ENCODE measurements at regions not wholly inside any gene's neighbourhood (a gene's known extent, or its start where the extent isn't known, plus 50 kb on each side); places are given as distances from the start of the nearest gene placed in this dataset.

DNA sequence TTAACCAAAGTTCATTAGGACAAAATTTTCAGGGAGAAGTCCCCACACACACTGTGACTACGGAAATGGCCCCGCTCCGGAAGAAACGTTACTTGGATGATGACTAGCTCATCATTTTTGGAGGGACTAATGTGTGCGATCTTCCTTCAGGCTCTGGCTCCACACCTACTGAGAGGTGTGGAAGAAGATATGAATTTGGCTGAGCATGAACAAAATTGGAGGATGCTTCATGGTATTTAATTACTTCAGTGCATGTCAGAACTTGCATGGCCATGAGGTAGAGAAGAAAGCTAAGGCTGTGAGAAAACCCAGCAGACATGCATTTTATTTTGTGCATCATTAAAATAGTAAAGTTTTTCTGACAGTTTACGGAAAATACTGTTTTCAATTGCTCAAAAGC lies 202.1 kb upstream of the TLE4 start (continued):
- TF ChIP-seq, protein P1, sequence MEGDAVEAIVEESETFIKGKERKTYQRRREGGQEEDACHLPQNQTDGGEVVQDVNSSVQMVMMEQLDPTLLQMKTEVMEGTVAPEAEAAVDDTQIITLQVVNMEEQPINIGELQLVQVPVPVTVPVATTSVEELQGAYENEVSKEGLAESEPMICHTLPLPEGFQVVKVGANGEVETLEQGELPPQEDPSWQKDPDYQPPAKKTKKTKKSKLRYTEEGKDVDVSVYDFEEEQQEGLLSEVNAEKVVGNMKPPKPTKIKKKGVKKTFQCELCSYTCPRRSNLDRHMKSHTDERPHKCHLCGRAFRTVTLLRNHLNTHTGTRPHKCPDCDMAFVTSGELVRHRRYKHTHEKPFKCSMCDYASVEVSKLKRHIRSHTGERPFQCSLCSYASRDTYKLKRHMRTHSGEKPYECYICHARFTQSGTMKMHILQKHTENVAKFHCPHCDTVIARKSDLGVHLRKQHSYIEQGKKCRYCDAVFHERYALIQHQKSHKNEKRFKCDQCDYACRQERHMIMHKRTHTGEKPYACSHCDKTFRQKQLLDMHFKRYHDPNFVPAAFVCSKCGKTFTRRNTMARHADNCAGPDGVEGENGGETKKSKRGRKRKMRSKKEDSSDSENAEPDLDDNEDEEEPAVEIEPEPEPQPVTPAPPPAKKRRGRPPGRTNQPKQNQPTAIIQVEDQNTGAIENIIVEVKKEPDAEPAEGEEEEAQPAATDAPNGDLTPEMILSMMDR (IDR thresholded peaks at IDR 0.05; ENCODE audit: control extremely low read depth in 1 of 3, insufficient read depth in 1 of 3, low read depth in 1 of 3, low read length in 3 of 3) = no peak
- no peak for TF ChIP-seq PHF8 (conservative IDR thresholded peaks at IDR 0.05; ENCODE audit: low read depth, low read length)
- no peak for TF ChIP-seq TBP (IDR thresholded peaks at IDR 0.05; ENCODE audit: low read depth, low read length)
- no peak for TF ChIP-seq CEBPB (IDR thresholded peaks at IDR 0.05; ENCODE audit: low read depth, low read length)
